Parathyroid adenoma (tissue), 2 donors: ENCODE measurements at regions not wholly inside any gene's neighbourhood (a gene's known extent, or its start where the extent isn't known, plus 50 kb on each side); places are given as distances from the start of the nearest gene placed in this dataset.

Experiments
- H2AFZ ChIP-seq: fragments of 300-600 bp; sonication (generic); one replicate; pipeline ENCODE4 v1.7.0; 2017; ENCODE audit warnings: antibody characterized with exemption, mild to moderate bottlenecking
- H3K27ac ChIP-seq: fragments of 300-600 bp; sonication (generic); one replicate; pipeline ENCODE4 v1.7.0; 2017
- H3K27me3 ChIP-seq: fragments of 300-600 bp; sonication (generic); one replicate; pipeline ENCODE4 v1.7.0; 2017; ENCODE audit warnings: low read length; ENCODE audit not compliant: control insufficient read depth, insufficient read depth
- H3K36me3 ChIP-seq: fragments of 300-600 bp; sonication (generic); one replicate; pipeline ENCODE4 v1.7.0; 2017; ENCODE audit warnings: low read length; ENCODE audit not compliant: control insufficient read depth, insufficient read depth
- H3K4me1 ChIP-seq: fragments of 300-600 bp; sonication (generic); one replicate; pipeline ENCODE4 v1.7.0; 2017; ENCODE audit warnings: control low read depth
- H3K4me2 ChIP-seq: fragments of 300-600 bp; sonication (generic); one replicate; pipeline ENCODE4 v1.7.0; 2017; ENCODE audit warnings: low read length
- H3K4me3 ChIP-seq: fragments of 300-600 bp; sonication (generic); one replicate; pipeline ENCODE4 v1.7.0; 2017; ENCODE audit warnings: low read depth, low read length
- H3K79me2 ChIP-seq: fragments of 300-600 bp; sonication (generic); one replicate; pipeline ENCODE4 v1.7.0; 2017; ENCODE audit warnings: control low read depth
- H3K9ac ChIP-seq: fragments of 300-600 bp; sonication (generic); one replicate; pipeline ENCODE4 v1.7.0; 2017; ENCODE audit warnings: mild to moderate bottlenecking
- H3K9me3 ChIP-seq: fragments of 300-600 bp; sonication (generic); one replicate; pipeline ENCODE4 v1.7.0; 2017; ENCODE audit warnings: low read length; ENCODE audit not compliant: control insufficient read depth
- CTCF ChIP-seq: fragments of 300-600 bp; sonication (generic); IDR thresholded peaks from one replicate; pipeline ENCODE4 v1.7.0; 2017; ENCODE audit warnings: antibody characterized with exemption, mild to moderate bottlenecking
- donor health status: primary hyperparathyroidism.

GRCh38 chr14:65922142-65922541, 509.6 kb downstream of the FUT8 start:
- no peak overlapping the region for H3K4me3 ChIP-seq
- no peak overlapping the region for H2AFZ ChIP-seq
- H3K4me1 ChIP-seq = no peaks in the 10 kb centered on the region
- TF ChIP-seq CTCF = no peak
- H3K9me3 ChIP-seq = no peaks in the 10 kb centered on the region
- H3K79me2 ChIP-seq = no peaks in the 10 kb centered on the region
- H3K27me3 ChIP-seq = no peaks in the 10 kb centered on the region
- H3K27ac ChIP-seq = no peak overlapping the region
- H3K9ac ChIP-seq = no peak overlapping the region
- no peaks in the 10 kb centered on the region for H3K36me3 ChIP-seq
- H3K4me2 ChIP-seq = no peak overlapping the region

GRCh38 chr14:65926504-65926903, 514.0 kb downstream of the FUT8 start:
- H3K4me1 ChIP-seq = no peaks in the 10 kb centered on the region
- no peak overlapping the region for H3K4me3 ChIP-seq
- no peaks in the 10 kb centered on the region for H3K36me3 ChIP-seq
- no peak overlapping the region for H3K27ac ChIP-seq
- no peak overlapping the region for H3K9ac ChIP-seq
- no peaks in the 10 kb centered on the region for H3K27me3 ChIP-seq
- H3K79me2 ChIP-seq = no peaks in the 10 kb centered on the region
- H2AFZ ChIP-seq = no peak overlapping the region
- no peaks in the 10 kb centered on the region for H3K9me3 ChIP-seq
- TF ChIP-seq CTCF = no peak
- no peak overlapping the region for H3K4me2 ChIP-seq

GRCh38 chr14:65926935-65927700, 514.6 kb downstream of the FUT8 start:
- H3K4me3 ChIP-seq = no peak overlapping the region
- H3K27me3 ChIP-seq = no peaks in the 10 kb centered on the region
- H3K4me2 ChIP-seq = no peak overlapping the region
- TF ChIP-seq CTCF = no peak
- H2AFZ ChIP-seq = no peak overlapping the region
- H3K9ac ChIP-seq = no peak overlapping the region
- no peaks in the 10 kb centered on the region for H3K79me2 ChIP-seq
- no peak overlapping the region for H3K27ac ChIP-seq
- no peaks in the 10 kb centered on the region for H3K36me3 ChIP-seq
- no peaks in the 10 kb centered on the region for H3K4me1 ChIP-seq
- no peaks in the 10 kb centered on the region for H3K9me3 ChIP-seq

GRCh38 chr14:65927931-65928356, 515.4 kb downstream of the FUT8 start:
- no peaks in the 10 kb centered on the region for H3K27me3 ChIP-seq
- H3K4me2 ChIP-seq = no peak overlapping the region
- H2AFZ ChIP-seq = no peak overlapping the region
- no peaks in the 10 kb centered on the region for H3K4me1 ChIP-seq
- H3K9me3 ChIP-seq = no peaks in the 10 kb centered on the region
- H3K79me2 ChIP-seq = no peaks in the 10 kb centered on the region
- H3K27ac ChIP-seq = no peak overlapping the region
- no peak for TF ChIP-seq CTCF
- no peak overlapping the region for H3K9ac ChIP-seq
- H3K4me3 ChIP-seq = no peak overlapping the region
- no peaks in the 10 kb centered on the region for H3K36me3 ChIP-seq

- Histone ChIP-seq H3K4me2 (no peak overlapping the region), H3K27me3 (no peaks in the 10 kb centered on the region), H3K36me3 (no peaks in the 10 kb centered on the region), H3K79me2 (no peaks in the 10 kb centered on the region), H3K4me3 (no peak overlapping the region), H3K9me3 (no peaks in the 10 kb centered on the region), H3K27ac (no peak overlapping the region), H3K9ac (no peak overlapping the region), H3K4me1 (no peaks in the 10 kb centered on the region), H2AFZ (no peak overlapping the region)
- no peak for TF ChIP-seq CTCF
Measured at GRCh38 chr14:65928995-65929394, 516.5 kb downstream of the FUT8 start.
